ENCODE measurements at regions not wholly inside any gene's neighbourhood (a gene's known extent, or its start where the extent isn't known, plus 50 kb on each side); places are given as distances from the start of the nearest gene placed in this dataset.

DNA sequence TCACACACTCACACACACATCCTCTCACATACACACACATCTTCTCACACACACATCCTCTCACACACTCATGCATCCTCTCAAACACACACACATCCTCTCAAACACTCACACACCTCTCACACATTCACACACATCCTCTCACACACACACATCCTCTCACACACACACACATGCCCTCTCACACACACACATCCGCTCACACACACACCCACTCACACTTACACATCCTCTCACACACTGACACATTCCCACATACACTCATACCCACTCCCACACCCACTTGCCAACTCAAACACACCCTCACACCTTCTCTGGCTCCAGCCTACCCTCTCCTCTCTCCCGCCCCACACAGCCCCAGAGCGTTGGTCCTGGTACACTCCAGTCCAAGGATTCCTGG lies 127.9 kb upstream of the SLC30A5 start:
- H3K27ac ChIP-seq (ENCODE audit: low read depth, low read length, poor library complexity, severe bottlenecking) = no peak overlapping the region
- CTCF ChIA-PET (ENCODE audit: unreplicated experiment) = no interaction called here
- H3K9me2 ChIP-seq (ENCODE audit: insufficient read depth, low read length) = no peaks in the 10 kb centered on the region
- TF ChIP-seq, protein P1, sequence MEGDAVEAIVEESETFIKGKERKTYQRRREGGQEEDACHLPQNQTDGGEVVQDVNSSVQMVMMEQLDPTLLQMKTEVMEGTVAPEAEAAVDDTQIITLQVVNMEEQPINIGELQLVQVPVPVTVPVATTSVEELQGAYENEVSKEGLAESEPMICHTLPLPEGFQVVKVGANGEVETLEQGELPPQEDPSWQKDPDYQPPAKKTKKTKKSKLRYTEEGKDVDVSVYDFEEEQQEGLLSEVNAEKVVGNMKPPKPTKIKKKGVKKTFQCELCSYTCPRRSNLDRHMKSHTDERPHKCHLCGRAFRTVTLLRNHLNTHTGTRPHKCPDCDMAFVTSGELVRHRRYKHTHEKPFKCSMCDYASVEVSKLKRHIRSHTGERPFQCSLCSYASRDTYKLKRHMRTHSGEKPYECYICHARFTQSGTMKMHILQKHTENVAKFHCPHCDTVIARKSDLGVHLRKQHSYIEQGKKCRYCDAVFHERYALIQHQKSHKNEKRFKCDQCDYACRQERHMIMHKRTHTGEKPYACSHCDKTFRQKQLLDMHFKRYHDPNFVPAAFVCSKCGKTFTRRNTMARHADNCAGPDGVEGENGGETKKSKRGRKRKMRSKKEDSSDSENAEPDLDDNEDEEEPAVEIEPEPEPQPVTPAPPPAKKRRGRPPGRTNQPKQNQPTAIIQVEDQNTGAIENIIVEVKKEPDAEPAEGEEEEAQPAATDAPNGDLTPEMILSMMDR (conservative IDR thresholded peaks at IDR 0.05; ENCODE audit: low read length) = no peak
- TF ChIP-seq EZH2phosphoT487 (IDR thresholded peaks at IDR 0.05; ENCODE audit: borderline replicate concordance, low read depth, low read length) = no peak
- no peak overlapping the region for H3K4me3 ChIP-seq (ENCODE audit: low read depth, low read length, poor library complexity, severe bottlenecking)
- H3K79me2 ChIP-seq (ENCODE audit: insufficient read depth, low read depth, low read length) = no peaks in the 10 kb centered on the region
- no peaks in the 10 kb centered on the region for H3K36me3 ChIP-seq (ENCODE audit: insufficient read depth, low read length)
- DNase-seq (ENCODE audit: low spot score) = no peak
- H4K20me1 ChIP-seq (ENCODE audit: insufficient read depth, low read length) = no peaks in the 10 kb centered on the region
- H3K9me3 ChIP-seq (ENCODE audit: low read length) = no peaks in the 10 kb centered on the region
- no peak overlapping the region for H3K4me2 ChIP-seq (ENCODE audit: low read length)
- intact Hi-C loops (cut with micrococcal nuclease; ENCODE audit: unreplicated experiment) = no loop called here
- H3K4me1 ChIP-seq (ENCODE audit: insufficient read depth, low read length, poor library complexity, severe bottlenecking) = no peaks in the 10 kb centered on the region
- POLR2A ChIA-PET = interaction anchor here (0.6 kb wide), 1 partner anchor 100 kb away, joined by 3 read pairs; no protein-coding TSS in a partner anchor
- H2AFZ ChIP-seq (ENCODE audit: low read length) = no peak overlapping the region
- BruUV-seq (replicated peaks) = no TSS peak

DNA sequence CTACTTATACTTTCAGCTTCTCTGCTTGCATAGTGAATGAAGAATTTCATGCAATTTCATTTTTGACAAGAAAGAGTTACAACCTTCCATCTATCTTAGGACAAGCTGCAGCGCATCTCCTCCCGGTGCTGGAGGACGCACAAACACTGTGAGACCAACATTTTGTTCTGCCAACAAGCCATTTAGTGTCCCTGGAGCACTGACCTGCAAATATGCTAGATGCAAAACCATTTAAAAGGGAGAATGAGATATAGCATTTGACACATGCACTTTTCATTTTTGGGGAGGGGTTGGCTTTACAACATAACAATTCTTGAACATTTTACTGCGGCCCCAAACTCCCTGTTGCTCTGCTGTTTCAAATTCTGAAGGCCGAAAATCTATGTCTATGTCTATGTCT lies 127.2 kb upstream of the SLC30A5 start:
- Histone ChIP-seq H3K27ac (ENCODE audit: low read depth, low read length, poor library complexity, severe bottlenecking) (no peak overlapping the region), H4K20me1 (ENCODE audit: insufficient read depth, low read length) (no peaks in the 10 kb centered on the region), H3K4me2 (ENCODE audit: low read length) (no peak overlapping the region), H3K79me2 (ENCODE audit: insufficient read depth, low read depth, low read length) (no peaks in the 10 kb centered on the region), H3K4me1 (ENCODE audit: insufficient read depth, low read length, poor library complexity, severe bottlenecking) (no peaks in the 10 kb centered on the region), H3K9me2 (ENCODE audit: insufficient read depth, low read length) (no peaks in the 10 kb centered on the region), H2AFZ (ENCODE audit: low read length) (no peak overlapping the region), H3K4me3 (ENCODE audit: low read depth, low read length, poor library complexity, severe bottlenecking) (no peak overlapping the region), H3K36me3 (ENCODE audit: insufficient read depth, low read length) (no peaks in the 10 kb centered on the region), H3K9me3 (ENCODE audit: low read length) (no peaks in the 10 kb centered on the region)
- ChIA-PET POLR2A (interaction anchor here (0.6 kb wide), 1 partner anchor 100 kb away, joined by 3 read pairs; no protein-coding TSS in a partner anchor), CTCF (ENCODE audit: unreplicated experiment) (no interaction called here)
- TF ChIP-seq, protein P1 (conservative IDR thresholded peaks at IDR 0.05; ENCODE audit: low read length) = no peak
- no peak for TF ChIP-seq EZH2phosphoT487 (IDR thresholded peaks at IDR 0.05; ENCODE audit: borderline replicate concordance, low read depth, low read length)
- BruUV-seq (replicated peaks) = no TSS peak
- intact Hi-C loops (cut with micrococcal nuclease; ENCODE audit: unreplicated experiment) = no loop called here
- no peak for DNase-seq (ENCODE audit: low spot score)

DNA sequence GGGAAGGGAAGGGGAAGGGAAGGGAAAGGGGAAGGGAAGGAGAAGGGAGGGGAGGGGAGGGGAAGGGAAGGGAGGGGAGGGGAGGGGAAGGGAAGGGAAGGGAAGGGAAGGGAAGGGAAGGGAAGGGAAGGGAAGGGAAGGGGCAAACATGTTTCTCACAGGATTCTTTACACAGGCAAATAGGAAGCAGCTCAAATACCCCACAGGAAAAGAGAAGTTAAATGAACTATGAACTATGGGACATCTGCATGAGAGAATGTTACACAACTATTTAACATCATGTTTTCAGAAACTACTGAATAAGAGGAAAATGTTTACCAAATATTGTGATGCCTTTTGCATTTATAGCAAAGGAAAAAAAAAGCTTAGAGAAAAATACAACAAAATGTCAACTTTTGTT lies 125.4 kb upstream of the SLC30A5 start:
- Histone ChIP-seq H4K20me1 (ENCODE audit: insufficient read depth, low read length) (no peaks in the 10 kb centered on the region), H3K9me3 (ENCODE audit: low read length) (no peaks in the 10 kb centered on the region), H3K4me3 (ENCODE audit: low read depth, low read length, poor library complexity, severe bottlenecking) (no peak overlapping the region), H3K9me2 (ENCODE audit: insufficient read depth, low read length) (no peaks in the 10 kb centered on the region), H3K4me2 (ENCODE audit: low read length) (no peak overlapping the region), H3K79me2 (ENCODE audit: insufficient read depth, low read depth, low read length) (no peaks in the 10 kb centered on the region), H3K4me1 (ENCODE audit: insufficient read depth, low read length, poor library complexity, severe bottlenecking) (no peaks in the 10 kb centered on the region), H3K36me3 (ENCODE audit: insufficient read depth, low read length) (no peaks in the 10 kb centered on the region), H3K27ac (ENCODE audit: low read depth, low read length, poor library complexity, severe bottlenecking) (no peak overlapping the region), H2AFZ (ENCODE audit: low read length) (no peak overlapping the region)
- no peak for DNase-seq (ENCODE audit: low spot score)
- BruUV-seq (replicated peaks) = no TSS peak
- TF ChIP-seq, protein P1 (conservative IDR thresholded peaks at IDR 0.05; ENCODE audit: low read length) = no peak
- no peak for TF ChIP-seq EZH2phosphoT487 (IDR thresholded peaks at IDR 0.05; ENCODE audit: borderline replicate concordance, low read depth, low read length)
- intact Hi-C loops (cut with micrococcal nuclease; ENCODE audit: unreplicated experiment) = no loop called here
- ChIA-PET CTCF (ENCODE audit: unreplicated experiment) (interaction anchor here (0.6 kb wide), 1 partner anchor 652 kb away, joined by 3 read pairs; no protein-coding TSS in a partner anchor), POLR2A (interaction anchor here (0.6 kb wide), 1 partner anchor 1387 kb away, joined by 5 read pairs; no protein-coding TSS in a partner anchor)
